Glomerular visceral epithelial cell (primary cell): ENCODE measurements at regions not wholly inside any gene's neighbourhood (a gene's known extent, or its start where the extent isn't known, plus 50 kb on each side); places are given as distances from the start of the nearest gene placed in this dataset.
"Not testable (repeated sequence)": the region's sequence is repeated elsewhere in the genome, so short reads cannot be mapped to it uniquely, and the experiment has no call there.

Experiments
- DNase-seq: peaks from one replicate; pipeline ENCODE4 v3.0.0-alpha.2; 2016; ENCODE audit errors: extremely low spot score

DNA sequence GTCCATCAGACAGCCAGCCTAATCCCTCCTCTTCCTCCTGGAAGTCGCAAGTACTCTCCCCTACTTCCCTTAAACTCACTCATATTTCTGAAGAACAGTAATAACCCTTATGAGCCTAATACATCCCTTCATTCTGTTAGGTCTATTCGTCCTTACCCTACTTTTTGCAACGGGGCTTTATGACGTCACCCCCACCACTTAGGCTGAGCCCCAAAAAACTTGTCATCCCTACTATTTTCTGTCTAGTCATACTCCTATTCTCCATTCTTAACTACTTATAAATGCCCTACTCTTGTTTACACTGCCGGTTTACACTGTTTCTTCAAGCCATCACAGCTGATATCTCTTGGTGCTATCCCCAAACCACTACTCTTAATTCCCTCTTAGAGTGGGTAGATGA, 674.7 kb upstream of the GJE1 start:
- not testable (repeated sequence) for DNase-seq

DNA sequence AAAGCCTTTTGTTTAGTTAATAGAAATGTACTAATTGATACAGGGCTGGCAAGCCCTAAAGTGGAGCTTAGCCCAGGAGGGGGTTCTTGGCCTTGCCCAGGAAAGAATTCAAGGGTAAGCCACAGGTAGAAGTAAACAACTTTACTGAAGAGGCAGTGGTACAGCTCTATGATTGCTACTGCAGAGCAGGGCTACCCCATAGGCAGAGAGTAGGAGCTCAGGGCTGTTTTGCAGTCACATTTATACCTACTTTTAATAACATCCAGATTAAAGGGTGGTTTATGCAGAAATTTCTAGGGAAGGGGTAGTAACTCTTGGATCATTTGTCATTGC, 680.4 kb upstream of the GJE1 start:
- no peak for DNase-seq

DNA sequence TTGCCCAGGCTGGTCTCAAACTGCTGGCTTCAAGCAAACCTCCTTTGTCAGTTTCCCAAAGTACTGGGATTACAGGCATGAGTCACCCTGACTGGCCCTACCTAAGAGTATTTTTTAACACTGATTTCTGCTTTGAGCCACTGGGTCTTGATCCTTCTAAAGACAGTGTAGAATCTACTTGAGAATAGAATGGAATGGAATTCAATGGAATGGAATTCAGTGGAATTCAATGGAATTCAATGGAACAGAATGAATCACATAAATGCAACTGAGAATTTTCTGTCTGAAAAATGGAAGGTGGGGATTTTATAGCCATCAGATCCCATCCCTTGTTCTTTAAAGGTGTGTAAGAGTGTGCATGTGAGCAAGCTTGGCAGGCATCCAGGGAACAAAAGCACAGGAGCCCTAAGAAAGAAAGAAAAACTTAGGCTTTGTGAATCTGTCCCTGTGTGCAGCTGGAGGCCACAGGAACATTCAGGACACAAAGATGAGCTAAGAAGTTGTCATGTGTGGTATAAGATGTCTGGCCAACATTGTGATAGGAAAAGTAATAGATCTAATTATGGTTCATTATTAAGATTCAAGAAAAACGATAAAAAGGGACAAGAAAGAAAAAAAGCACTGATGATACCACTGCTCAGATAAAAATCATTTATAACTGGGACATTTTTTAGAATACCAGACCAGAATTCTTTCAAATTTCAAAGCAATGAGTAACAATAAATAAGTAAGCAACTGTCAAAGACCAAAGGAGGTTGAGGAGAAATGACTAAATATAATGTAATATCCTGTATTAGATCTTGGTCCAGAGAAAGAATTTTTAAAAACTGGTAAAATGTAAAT, 681.0 kb upstream of the GJE1 start:
- DNase-seq, result peak; percentile 46

DNA sequence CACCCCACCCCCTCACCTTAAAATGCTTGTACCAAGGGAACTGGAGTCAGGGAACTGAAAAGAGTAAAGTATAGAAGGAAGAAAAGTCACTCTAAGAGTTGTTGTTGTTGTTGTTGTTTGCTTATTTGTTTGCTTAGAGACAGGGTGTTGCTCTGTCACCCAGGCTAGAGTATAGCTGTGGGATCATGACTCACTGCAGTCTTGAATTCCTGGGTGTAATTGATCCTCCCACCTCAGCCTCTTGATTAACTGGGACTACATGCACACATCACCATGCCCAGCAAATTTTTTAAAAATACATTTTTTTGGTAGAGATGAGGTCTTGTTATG, 681.6 kb upstream of the GJE1 start:
- no peak for DNase-seq

DNA sequence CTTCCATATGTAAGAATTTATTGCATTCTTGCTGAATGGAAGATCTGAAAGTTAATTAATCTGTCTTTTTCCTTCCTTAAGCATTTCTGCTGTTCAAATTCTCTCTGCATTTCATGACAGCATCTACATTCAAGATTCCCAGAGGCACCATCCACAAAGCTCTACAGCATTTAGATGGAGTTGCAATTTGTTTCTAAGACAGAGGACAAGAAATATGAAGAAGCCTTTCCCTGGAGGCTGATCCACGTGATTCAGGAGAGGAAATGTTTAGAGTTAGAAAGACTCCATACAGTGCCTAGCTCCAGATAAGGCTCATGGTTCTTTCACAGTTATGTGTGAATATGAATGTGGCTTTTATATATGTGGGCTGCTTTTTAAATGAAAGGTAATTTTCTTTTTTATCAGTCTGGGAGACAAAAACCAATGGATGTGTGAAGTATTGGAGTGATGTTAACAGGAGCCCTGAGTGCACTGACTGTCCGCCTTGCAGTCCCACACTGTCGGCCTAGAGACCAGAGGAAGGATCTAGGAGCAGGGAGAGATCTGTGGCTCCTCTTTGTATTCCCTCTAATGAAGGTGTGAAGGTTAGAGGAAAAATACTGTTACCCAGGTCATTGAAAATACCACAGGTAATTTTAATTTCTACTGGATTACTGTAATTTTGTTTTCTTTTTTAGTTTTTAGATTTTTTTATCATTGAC, 686.6 kb upstream of the GJE1 start:
- no peak for DNase-seq

DNA sequence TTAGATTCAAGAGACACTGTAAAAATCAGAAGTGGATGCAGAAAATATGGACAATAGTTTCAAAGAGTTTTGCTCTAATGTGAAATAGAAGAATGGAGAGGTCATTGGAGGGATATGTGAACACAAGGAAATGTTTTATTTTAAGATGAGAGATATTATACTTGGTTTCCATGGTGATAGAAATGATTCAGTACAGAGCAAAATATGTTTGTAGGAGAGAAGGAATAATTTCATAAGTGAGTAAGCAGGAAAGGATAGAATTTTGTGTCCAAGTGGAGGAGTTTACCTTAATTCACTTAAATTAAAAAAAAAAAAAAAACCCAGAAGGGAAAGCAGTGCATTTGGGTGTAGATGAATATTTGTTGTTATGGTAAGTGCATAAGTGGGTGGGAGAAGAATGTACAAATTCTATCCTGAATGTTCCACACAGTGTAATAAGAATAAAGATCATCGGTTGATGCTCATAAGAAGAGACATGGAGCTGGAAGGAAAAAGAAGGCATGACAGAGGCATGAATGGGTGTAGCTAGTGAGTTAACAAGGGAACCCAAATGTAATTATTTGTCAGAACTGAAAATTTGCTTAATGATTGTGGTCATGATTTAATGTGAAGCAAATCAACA, 688.9 kb upstream of the GJE1 start:
- no peak for DNase-seq

DNA sequence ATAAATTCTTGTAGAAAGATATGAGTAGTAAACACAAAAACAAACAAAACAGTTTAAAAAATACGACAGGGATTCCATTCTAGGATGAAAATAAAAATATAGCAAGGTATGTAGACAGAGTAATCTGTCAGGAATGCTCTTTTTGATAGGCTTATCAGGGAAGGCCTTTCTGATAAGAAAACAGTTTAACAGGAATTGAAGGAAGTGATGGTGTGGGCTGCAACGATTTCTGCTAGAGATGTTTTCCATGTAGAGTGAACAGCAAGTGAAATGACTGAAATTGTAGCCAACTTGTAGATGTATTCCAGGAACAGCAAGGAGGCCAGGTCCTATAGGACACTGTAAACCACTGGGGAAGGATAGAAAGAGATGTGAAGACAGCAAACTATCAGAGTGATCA, 689.7 kb upstream of the GJE1 start:
- no peak for DNase-seq

DNA sequence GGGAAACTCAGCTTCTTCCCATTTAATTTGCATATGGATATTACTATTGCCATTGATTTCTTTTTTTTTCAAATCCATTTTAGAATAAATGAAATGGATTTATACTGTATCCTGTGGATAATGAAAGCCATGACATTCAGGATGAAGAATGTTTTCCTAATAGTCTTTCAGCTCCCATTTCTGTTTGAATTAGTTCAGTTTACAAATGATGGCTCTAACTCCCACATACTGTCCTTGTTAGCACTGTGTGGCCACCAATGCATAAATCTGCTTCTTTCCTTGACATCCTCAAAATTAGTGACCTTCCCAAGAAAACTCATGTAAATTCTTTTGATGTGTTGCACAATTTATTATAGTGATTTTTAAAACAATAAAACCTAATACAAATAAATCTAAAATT, 693.2 kb upstream of the GJE1 start:
- DNase-seq, result no peak

DNA sequence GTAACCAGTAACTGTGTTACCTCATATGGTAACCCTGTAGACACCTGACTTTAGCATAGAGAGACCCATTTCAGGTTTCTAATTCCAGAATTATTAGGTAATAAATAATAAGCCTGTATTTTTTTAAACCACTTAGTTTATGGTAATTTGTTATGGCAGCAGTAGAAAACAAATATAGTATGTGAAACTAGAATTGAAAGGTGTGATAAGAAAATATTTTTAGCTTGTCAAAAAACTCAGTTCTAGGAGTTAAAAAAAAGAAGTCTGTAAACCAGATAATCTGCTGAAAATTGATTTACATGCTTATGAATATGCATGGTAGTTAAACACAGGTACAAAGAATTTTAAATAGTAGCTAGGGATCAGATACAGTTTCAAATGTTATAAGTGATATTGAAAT, 695.0 kb upstream of the GJE1 start:
- DNase-seq, result no peak

DNA sequence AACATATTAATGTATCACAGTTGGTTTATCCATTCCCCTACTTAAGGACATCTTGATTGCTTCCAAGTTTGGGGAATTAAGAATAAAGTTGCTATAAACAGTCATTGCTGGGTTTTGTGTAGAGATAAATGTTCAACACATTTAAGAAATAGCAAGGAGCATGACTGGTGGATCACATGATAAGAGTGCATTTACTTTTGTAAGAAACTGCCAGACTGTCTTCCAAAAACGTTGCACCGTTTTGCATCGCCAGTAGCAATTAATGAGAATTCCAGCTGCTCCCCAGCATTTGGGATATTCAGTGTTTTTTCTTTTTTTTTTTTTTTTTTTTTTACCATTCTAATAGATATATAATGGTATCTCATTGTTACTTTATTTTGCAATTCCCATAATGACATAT, 695.7 kb upstream of the GJE1 start:
- no peak for DNase-seq

DNA sequence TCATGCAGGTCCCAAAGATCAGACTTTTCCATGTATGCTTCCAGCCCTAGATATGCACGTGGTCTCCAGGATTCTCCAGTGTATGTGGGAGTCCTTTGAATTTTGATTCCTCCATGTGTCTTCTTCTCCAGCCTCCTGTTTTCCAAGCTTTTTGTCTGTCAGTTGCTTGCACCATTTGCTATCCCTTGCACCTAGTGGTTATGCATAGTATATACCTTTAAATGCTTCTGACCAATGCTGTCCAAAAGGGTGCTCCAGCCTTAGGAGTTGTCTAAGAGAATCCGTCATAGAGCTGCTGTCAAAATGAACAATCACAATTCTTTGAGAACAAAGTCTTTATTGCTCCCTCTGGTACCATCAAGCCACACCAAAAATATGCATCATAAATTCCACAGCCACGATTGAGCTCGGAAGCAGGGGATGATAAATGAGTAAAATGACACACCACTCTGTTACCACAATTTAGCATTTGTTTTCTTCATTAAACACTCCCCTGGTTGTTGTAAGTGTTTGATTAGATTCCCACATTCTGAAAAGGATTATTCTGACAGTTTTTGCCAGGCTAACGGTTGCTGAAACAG, 706.2 kb upstream of the GJE1 start:
- no peak for DNase-seq

DNA sequence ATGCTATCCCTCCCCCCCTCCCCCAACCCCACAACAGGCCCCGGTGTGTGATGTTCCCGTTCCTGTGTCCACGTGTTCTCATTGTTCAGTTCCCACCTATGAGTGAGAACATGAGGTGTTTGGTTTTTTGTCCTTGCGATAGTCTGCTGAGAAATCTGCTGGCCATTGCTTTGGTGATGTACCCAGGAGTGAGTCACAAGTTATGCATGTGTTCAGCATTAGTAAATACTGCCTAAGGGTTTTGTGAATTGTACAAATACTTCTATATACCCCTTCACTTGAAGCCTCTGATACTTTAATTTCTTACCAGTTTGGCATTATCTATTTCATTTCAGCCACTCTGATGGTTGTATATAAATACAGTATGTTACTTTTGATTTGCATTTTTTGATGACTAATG, 711.3 kb upstream of the GJE1 start:
- DNase-seq, result peak; percentile 42

DNA sequence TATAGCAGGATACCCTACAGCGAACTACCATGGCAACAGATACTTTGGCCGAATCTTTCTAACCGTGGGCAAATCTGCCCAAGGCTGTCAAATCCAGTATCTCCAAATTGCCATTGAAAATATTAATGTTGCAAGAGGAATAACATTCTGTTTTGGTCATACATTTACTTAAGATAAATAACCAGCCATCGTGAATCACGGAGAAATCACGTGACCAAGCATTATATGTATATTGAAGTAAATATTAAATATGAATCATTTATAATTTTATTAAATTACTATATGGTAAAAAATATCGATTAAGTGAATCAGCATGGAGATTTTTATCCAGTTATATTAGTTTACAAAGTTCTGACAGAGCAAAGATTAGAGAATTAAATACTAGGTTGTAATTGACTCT, 714.6 kb upstream of the GJE1 start:
- DNase-seq, result no peak

DNA sequence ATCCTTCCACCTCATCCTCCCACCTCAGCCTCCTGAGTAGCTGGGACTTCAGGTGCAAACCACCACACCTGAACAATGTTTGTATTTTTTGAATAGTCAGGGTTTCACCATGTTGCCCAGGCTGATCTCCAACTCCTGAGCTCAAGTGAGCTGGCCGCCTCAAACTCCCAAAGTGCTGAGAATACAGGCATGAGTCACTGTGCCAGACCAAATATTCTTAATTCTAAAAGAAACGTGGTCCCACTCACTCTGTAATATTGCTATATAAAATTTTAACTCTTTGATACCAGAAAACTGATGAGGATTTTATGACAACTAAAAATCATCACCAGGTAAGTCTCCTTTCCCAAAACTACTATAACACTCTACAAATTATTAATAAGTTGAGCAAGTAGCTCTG, 716.8 kb upstream of the GJE1 start:
- no peak for DNase-seq

DNA sequence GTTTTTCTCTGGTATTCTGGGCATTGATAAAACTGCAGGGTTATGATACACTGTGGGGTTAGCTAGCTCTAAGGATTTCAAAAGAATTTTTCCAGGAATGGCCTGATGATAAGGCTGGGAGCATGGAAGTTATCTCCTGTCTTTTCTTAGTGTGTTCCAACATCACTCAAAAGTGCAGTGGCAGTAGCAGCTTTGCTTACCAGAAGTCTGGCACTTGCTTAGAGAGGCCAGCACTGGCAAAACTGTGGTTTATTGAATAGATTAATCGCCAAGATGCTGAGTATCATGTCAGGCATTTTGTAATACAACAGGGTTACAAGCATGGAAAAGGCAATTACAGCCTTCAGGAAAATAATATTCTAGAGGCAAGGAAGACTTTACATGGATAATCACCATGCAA, 719.5 kb upstream of the GJE1 start:
- no peak for DNase-seq

DNA sequence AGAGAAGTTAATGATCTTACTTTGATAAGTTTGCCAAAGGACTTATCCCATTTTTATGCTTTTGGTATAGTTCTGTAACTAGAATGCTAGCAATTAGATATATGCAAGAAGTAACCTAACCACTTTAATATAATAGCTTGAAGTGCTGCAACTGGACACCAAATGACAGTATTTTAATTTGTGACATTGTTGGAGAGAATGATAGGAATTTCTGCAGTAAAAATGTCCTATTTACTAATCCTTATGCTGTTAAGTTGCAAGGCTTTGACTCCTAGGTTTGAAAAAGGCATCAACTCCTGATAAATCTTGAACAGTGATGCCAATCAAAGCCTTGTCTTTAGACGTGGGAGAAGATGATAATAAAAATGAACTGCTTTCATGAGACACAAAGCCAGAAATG, 726.0 kb upstream of the GJE1 start:
- no peak for DNase-seq

DNA sequence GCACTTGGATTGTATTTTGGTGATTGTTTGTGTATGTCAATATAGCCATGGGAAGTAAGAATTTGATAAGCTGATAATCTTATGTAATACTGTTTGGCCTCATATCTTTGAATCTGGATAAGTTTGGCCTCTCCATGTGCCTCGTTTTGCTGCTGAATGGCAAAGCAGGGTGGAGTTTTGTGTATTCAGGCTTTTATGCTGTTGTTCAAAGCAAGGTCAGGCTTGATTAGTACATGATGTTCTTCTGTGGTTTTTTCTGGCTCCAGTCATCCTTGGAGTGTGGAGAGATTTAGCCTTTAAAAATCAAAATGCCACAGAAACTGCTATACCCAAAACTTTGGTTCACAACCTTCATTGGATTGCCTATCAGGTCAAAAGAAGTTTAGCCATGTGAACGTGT, 728.9 kb upstream of the GJE1 start:
- DNase-seq, result no peak

DNA sequence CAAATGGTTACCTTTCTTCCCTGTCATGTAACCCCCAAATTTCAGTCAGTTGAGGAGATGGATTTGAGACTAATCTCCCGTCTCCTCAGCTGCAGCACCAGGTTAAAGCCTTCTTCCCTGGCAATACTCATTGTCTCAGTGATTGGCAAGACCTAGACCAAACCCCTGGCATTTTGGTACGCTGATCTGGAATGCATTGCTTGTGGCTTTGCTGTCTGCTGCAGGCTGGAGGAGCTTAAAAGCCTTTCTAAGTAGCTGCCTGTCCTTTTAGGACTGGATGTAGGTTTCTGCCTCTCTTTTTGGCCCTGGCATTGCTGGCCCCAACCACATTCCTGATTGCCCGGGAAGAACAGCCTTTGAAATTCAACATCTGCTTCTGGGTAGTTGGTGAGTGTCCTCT, 729.6 kb upstream of the GJE1 start:
- DNase-seq, result no peak

DNA sequence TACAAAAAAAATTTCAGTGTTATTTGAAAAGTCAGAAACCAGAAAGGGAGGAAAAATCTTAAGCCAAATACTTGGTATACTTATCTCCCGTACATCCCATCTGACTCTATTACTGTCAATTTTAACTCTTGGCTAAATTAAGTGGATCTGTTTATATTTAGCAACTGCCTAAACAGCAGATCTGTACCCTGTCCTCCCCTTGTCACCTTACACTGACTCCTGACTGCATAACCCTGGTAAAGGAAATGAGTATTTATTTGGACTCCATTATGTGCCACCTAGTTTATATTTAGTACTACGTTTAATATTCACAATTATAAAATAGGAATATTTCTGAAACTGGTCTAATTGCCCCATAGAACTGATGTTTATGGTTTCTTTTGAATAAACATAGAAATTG, 730.2 kb upstream of the GJE1 start:
- DNase-seq, result no peak

DNA sequence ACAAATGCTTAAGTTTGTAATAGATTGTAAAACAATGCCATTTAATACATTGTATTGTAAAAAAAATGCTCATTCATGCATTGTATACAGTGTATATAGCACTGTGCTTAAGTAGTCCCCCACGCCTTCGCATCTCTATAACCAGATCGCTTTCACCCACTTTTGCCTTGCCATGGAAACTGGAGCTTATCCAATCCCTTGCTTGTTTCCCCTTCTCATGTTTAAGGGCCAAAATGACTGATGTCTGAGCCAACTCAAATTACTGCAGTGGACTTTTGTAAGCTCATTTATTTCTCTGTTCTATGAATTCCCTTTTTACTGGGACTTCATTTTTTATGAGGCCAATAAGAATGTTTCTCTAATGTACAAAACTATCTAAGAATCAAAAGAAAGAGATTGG, 730.9 kb upstream of the GJE1 start:
- no peak for DNase-seq

DNA sequence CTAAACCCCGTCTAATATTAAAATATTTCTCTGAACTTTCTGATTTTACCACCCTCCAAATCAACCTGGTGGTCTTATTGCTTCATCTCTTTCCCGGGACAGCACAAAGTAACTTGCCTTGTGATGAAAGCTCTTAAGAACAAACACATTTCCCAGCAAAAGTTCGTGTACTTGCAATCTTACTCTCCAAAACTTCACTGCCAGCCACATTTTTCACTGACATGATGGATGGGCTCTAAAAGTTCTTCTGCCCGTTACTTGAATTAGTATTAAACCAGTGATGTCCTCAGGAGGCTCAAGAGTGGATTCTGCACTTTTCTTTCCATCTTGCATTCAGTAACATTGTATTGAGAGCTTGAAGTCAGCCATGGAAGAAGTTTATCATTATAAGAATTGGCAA, 731.6 kb upstream of the GJE1 start:
- DNase-seq, result no peak

DNA sequence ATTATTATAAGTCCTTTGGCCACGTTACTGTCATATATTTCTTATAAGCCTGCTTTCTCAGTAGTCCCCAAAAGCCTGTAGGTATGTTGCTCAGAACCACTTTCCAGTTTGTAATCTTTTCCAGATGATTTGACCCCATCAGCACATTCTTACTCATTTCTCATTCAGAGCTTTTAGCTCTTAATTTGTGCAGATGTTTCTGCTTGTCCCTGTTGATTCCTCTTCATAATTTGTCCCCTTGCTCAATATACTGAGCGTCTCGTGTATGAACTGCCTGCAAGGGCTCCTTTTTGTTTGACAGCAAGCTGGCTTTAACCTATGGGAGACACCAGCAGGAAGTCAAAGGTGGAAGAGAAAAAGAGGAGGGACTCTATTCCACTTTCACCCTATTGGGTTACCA, 733.8 kb upstream of the GJE1 start:
- DNase-seq, result no peak

DNA sequence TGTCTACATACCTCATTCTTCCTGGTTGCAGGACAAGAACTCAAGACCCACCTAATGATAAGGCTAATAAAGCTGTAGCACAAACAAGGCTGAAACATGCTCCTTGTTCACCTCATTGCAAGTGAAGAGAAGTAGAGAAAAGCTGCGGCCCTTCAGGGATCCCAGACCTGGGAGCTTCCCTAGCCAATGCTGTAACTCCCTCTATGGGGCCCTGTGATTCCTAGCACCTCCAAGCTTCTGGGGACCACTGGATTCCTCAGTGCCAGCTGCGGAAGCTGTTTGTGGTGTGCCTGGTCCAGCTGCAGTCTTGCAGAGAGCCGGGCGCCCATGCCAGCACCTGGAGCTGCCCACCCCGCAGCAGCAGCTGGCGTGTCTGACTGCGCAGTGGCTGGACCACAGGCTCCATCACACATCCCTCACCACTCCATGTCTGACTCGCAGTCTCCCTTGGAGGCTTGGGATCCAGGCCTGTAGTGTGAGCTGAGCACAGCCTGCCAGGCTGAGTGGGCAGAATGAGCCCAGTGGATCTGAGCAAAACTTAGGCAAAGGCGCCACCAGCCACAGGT, 737.2 kb upstream of the GJE1 start:
- no peak for DNase-seq
